ENCODE measurements at regions not wholly inside any gene's neighbourhood (a gene's known extent, or its start where the extent isn't known, plus 50 kb on each side); places are given as distances from the start of the nearest gene placed in this dataset.

GRCh38 chr11:104776501-104777170, 121.6 kb downstream of the CASP12 start:
- TF ChIP-seq RAD21 (IDR thresholded peaks at IDR 0.05; ENCODE audit: low read depth) (no peak), TEAD4 (IDR thresholded peaks at IDR 0.05) (peak; percentile 48; the same call in 1 of the 2 replicates), TCF12 (IDR thresholded peaks at IDR 0.05; ENCODE audit: low read depth) (no peak)

DNA sequence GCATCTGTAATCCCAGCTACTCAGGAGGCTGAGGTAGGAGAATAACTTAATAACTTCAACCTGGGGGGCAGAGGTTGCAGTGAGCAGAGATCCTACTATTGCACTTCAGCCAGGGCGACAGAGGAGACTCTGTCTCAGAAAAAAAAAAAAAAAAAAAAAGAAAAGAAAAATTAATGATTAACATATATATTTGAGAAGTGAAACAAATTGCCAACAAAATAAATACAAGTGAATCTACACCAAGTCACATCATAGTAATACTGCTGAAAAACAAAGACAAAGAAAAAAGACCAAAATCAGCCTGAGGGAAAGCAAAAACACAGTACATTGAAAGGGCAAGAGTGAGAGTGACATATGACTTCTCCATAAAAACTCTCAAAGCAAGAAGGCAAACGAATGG, 123.7 kb downstream of the CASP12 start:
- TF ChIP-seq MAX (IDR thresholded peaks at IDR 0.05) (no peak), FOXM1 (IDR thresholded peaks at IDR 0.05; ENCODE audit: borderline replicate concordance, low read depth) (no peak), CEBPB (IDR thresholded peaks at IDR 0.05) (no peak), USF1 (IDR thresholded peaks at IDR 0.05) (no peak), EGR1 (IDR thresholded peaks at IDR 0.05) (no peak), ZBTB7A (IDR thresholded peaks at IDR 0.05; ENCODE audit: low read depth) (no peak), RAD21 (IDR thresholded peaks at IDR 0.05; ENCODE audit: low read depth) (no peak), YY1 (IDR thresholded peaks at IDR 0.05; ENCODE audit: low read depth) (no peak), EP300 (IDR thresholded peaks at IDR 0.05; ENCODE audit: borderline replicate concordance) (no peak)
- TF ChIP-seq, protein P1, sequence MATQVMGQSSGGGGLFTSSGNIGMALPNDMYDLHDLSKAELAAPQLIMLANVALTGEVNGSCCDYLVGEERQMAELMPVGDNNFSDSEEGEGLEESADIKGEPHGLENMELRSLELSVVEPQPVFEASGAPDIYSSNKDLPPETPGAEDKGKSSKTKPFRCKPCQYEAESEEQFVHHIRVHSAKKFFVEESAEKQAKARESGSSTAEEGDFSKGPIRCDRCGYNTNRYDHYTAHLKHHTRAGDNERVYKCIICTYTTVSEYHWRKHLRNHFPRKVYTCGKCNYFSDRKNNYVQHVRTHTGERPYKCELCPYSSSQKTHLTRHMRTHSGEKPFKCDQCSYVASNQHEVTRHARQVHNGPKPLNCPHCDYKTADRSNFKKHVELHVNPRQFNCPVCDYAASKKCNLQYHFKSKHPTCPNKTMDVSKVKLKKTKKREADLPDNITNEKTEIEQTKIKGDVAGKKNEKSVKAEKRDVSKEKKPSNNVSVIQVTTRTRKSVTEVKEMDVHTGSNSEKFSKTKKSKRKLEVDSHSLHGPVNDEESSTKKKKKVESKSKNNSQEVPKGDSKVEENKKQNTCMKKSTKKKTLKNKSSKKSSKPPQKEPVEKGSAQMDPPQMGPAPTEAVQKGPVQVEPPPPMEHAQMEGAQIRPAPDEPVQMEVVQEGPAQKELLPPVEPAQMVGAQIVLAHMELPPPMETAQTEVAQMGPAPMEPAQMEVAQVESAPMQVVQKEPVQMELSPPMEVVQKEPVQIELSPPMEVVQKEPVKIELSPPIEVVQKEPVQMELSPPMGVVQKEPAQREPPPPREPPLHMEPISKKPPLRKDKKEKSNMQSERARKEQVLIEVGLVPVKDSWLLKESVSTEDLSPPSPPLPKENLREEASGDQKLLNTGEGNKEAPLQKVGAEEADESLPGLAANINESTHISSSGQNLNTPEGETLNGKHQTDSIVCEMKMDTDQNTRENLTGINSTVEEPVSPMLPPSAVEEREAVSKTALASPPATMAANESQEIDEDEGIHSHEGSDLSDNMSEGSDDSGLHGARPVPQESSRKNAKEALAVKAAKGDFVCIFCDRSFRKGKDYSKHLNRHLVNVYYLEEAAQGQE (IDR thresholded peaks at IDR 0.05; ENCODE audit: low read depth): no peak

DNA sequence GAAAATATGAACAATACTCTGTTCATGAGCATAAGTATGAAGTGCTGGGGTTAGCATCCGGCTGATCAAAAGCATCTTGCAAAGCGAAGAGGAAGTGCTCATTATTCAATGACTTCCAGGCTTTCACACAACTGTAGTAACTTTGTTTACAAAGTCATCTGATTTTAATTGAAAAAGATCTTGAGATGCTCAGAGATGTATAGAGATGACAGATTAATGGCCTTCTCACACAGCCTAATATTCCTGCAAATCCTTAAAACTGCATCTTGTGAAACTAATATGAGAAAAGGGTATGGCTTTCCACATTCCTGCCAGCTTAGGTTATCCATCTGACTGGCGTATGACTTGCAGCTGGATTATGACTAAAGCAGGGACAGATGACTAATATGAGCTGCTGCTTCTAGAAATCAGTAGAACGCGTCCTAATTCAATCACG, 125.4 kb downstream of the CASP12 start:
- TF ChIP-seq FOXM1 (IDR thresholded peaks at IDR 0.05; ENCODE audit: borderline replicate concordance, low read depth) (no peak), TAF1 (IDR thresholded peaks at IDR 0.05; ENCODE audit: low read depth) (no peak), TCF12 (IDR thresholded peaks at IDR 0.05; ENCODE audit: low read depth) (no peak), TEAD4 (IDR thresholded peaks at IDR 0.05) (no peak; the same call in 1 of the 2 replicates), NFIC (IDR thresholded peaks at IDR 0.05) (no peak), EGR1 (IDR thresholded peaks at IDR 0.05) (no peak), YY1 (IDR thresholded peaks at IDR 0.05; ENCODE audit: low read depth) (no peak), RAD21 (IDR thresholded peaks at IDR 0.05; ENCODE audit: low read depth) (no peak), ZBTB7A (IDR thresholded peaks at IDR 0.05; ENCODE audit: low read depth) (no peak), MAX (IDR thresholded peaks at IDR 0.05) (no peak), CEBPB (IDR thresholded peaks at IDR 0.05) (no peak)

DNA sequence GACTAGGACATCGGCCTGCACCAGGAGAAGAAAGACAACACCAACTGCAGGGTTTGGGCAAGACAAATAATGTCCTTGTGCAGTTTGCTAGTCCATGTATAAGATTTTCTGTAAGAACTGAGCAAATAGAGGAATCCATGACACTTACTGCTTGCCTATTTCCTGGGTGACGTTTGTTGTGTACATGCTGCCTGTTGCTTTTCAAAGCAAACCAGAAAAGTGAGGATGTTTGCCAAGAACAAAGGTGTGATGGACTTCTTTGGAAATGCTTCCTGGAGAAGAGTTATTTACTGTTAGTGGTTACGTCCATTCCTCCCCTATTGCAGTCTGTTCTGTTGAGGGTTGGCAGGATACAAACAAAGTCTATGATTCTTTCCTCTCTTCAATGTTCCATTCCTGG, 126.5 kb downstream of the CASP12 start:
- no peak for TF ChIP-seq MAX (IDR thresholded peaks at IDR 0.05)
- no peak for TF ChIP-seq EGR1 (IDR thresholded peaks at IDR 0.05)
- TF ChIP-seq TEAD4 (IDR thresholded peaks at IDR 0.05): no peak
- TF ChIP-seq TCF12 (IDR thresholded peaks at IDR 0.05; ENCODE audit: low read depth): no peak
- TF ChIP-seq YY1 (IDR thresholded peaks at IDR 0.05; ENCODE audit: low read depth): no peak
- no peak for TF ChIP-seq EP300 (IDR thresholded peaks at IDR 0.05; ENCODE audit: borderline replicate concordance)
- no peak for TF ChIP-seq CREB1 (IDR thresholded peaks at IDR 0.05; ENCODE audit: low read depth)
- TF ChIP-seq NFIC (IDR thresholded peaks at IDR 0.05): no peak

GRCh38 chr11:104765401-104766095, 132.7 kb downstream of the CASP12 start:
- 0 out of 2 replicates have a peak, but pooled peaks have one; percentile 5 for TF ChIP-seq NFIC (IDR thresholded peaks at IDR 0.05)
- no peak for TF ChIP-seq MAX (IDR thresholded peaks at IDR 0.05)
- no peak for TF ChIP-seq TAF1 (IDR thresholded peaks at IDR 0.05; ENCODE audit: low read depth)

DNA sequence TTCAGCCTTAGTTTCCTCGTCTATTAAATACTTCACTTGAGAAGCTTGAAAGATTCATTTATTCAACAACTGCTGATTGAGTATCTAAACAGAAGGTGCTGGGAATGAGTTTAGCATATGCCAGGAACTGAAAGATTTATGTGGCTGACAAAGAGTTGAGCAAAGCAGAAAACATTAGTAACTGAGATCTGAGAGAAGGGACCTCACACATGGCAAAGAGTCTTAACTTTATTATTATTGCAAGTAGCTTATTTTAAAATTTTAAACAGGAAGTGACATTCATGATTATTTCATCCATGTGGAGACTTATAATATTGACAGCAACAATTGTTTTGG, 133.6 kb downstream of the CASP12 start:
- TF ChIP-seq FOXM1 (IDR thresholded peaks at IDR 0.05; ENCODE audit: borderline replicate concordance, low read depth): no peak
- TF ChIP-seq TAF1 (IDR thresholded peaks at IDR 0.05; ENCODE audit: low read depth): no peak
- no peak for TF ChIP-seq EGR1 (IDR thresholded peaks at IDR 0.05)
- no peak for TF ChIP-seq EP300 (IDR thresholded peaks at IDR 0.05; ENCODE audit: borderline replicate concordance)
- TF ChIP-seq USF1 (IDR thresholded peaks at IDR 0.05): no peak
- TF ChIP-seq, protein P1 (IDR thresholded peaks at IDR 0.05; ENCODE audit: low read depth): no peak
- TF ChIP-seq CREB1 (IDR thresholded peaks at IDR 0.05; ENCODE audit: low read depth): no peak
